ENCODE measurements at regions not wholly inside any gene's neighbourhood (a gene's known extent, or its start where the extent isn't known, plus 50 kb on each side); places are given as distances from the start of the nearest gene placed in this dataset.

DNA sequence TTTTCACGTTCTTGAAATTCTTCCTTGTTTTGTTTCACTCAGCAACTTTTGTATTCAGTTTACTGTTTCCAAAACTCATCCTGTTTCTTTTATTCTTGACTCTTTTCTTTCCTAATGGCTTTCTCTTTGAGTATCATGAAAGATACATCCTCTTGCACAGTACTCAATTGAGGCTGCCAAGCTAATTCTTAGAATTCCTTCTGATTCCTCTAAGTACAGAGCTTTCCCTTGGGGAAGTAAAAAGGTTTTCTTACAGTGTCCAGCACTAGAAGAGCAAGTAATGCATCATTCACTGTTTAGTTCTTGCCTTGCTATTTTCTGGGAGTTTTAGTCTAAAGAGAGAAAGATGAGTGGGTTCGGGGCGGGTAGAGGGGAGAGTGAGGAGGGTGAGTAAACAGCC lies 154.1 kb downstream of the NEDD1 start:
- H3K36me3 ChIP-seq (ENCODE audit: insufficient read depth, low read length, poor library complexity, severe bottlenecking): no peaks in the 10 kb centered on the region
- POLR2A ChIA-PET (ENCODE audit: low non-redundant PET): no interaction called here
- BruUV-seq (replicated peaks): no TSS peak
- no peaks in the 10 kb centered on the region for H3K4me1 ChIP-seq (ENCODE audit: insufficient read depth, low read length, poor library complexity, severe bottlenecking)
- TF ChIP-seq, protein P1, sequence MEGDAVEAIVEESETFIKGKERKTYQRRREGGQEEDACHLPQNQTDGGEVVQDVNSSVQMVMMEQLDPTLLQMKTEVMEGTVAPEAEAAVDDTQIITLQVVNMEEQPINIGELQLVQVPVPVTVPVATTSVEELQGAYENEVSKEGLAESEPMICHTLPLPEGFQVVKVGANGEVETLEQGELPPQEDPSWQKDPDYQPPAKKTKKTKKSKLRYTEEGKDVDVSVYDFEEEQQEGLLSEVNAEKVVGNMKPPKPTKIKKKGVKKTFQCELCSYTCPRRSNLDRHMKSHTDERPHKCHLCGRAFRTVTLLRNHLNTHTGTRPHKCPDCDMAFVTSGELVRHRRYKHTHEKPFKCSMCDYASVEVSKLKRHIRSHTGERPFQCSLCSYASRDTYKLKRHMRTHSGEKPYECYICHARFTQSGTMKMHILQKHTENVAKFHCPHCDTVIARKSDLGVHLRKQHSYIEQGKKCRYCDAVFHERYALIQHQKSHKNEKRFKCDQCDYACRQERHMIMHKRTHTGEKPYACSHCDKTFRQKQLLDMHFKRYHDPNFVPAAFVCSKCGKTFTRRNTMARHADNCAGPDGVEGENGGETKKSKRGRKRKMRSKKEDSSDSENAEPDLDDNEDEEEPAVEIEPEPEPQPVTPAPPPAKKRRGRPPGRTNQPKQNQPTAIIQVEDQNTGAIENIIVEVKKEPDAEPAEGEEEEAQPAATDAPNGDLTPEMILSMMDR (conservative IDR thresholded peaks at IDR 0.05; ENCODE audit: low read depth, low read length): no peak
- TF ChIP-seq EZH2 (IDR thresholded peaks at IDR 0.05; ENCODE audit: borderline replicate concordance, low read depth, low read length, poor library complexity, severe bottlenecking): no peak
- intact Hi-C loops (cut with micrococcal nuclease; ENCODE audit: unreplicated experiment): no loop called here
- CTCF ChIA-PET: no interaction called here
- no peak overlapping the region for H3K27ac ChIP-seq (ENCODE audit: low read depth, low read length, poor library complexity, severe bottlenecking)
- H3K9me3 ChIP-seq (ENCODE audit: low read depth, low read length, poor library complexity, severe bottlenecking): no peaks in the 10 kb centered on the region
- peaks cover 46% of the 10 kb centered on the region for H3K27me3 ChIP-seq (replicated peaks; ENCODE audit: insufficient read depth, low read depth, low read length, poor library complexity)
- no peak for DNase-seq (ENCODE audit: low spot score)
- no peak overlapping the region for H3K4me3 ChIP-seq (ENCODE audit: low read depth, low read length, poor library complexity, severe bottlenecking)

DNA sequence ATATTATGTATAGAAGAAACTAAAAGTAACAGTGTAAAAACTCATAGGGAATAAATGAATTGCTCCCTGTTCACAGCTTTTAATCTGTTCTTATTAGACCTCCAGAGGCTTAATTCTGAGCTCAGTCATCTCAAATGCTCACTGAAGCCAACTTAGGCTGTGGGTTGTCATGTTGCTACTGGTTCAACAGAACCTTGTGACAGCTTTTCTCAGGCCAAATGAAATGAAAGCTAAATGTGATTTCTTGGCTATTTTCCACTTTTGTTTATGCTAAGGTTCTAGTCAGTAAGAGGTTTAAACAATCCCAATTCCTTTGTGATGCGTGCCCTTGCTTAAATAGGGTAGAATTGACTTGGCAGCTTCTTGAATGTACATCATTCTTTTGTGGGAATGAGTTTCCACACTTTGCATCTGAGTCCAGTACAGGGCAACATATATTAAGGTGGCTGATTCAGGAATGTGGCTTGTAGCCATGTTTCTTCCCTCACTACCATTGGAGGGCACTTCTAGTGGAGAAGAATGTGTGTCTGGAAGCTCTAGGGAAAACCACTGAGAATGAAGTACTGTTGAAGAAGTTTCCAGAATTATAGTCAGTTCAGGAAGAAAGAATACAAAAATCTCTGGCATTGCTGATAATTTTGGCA lies 156.4 kb downstream of the NEDD1 start:
- DNase-seq (ENCODE audit: low spot score): no peak
- POLR2A ChIA-PET (ENCODE audit: low non-redundant PET): no interaction called here
- TF ChIP-seq, protein P1 (conservative IDR thresholded peaks at IDR 0.05; ENCODE audit: low read depth, low read length): no peak
- TF ChIP-seq EZH2 (IDR thresholded peaks at IDR 0.05; ENCODE audit: borderline replicate concordance, low read depth, low read length, poor library complexity, severe bottlenecking): no peak
- intact Hi-C loops (cut with micrococcal nuclease; ENCODE audit: unreplicated experiment): no loop called here
- Histone ChIP-seq H3K4me3 (ENCODE audit: low read depth, low read length, poor library complexity, severe bottlenecking) (no peak overlapping the region), H3K36me3 (ENCODE audit: insufficient read depth, low read length, poor library complexity, severe bottlenecking) (no peaks in the 10 kb centered on the region), H3K27ac (ENCODE audit: low read depth, low read length, poor library complexity, severe bottlenecking) (no peak overlapping the region), H3K27me3 (replicated peaks; ENCODE audit: insufficient read depth, low read depth, low read length, poor library complexity) (peaks cover 46% of the 10 kb centered on the region), H3K9me3 (ENCODE audit: low read depth, low read length, poor library complexity, severe bottlenecking) (no peaks in the 10 kb centered on the region), H3K4me1 (ENCODE audit: insufficient read depth, low read length, poor library complexity, severe bottlenecking) (no peaks in the 10 kb centered on the region)
- CTCF ChIA-PET: no interaction called here
- BruUV-seq (replicated peaks): no TSS peak

DNA sequence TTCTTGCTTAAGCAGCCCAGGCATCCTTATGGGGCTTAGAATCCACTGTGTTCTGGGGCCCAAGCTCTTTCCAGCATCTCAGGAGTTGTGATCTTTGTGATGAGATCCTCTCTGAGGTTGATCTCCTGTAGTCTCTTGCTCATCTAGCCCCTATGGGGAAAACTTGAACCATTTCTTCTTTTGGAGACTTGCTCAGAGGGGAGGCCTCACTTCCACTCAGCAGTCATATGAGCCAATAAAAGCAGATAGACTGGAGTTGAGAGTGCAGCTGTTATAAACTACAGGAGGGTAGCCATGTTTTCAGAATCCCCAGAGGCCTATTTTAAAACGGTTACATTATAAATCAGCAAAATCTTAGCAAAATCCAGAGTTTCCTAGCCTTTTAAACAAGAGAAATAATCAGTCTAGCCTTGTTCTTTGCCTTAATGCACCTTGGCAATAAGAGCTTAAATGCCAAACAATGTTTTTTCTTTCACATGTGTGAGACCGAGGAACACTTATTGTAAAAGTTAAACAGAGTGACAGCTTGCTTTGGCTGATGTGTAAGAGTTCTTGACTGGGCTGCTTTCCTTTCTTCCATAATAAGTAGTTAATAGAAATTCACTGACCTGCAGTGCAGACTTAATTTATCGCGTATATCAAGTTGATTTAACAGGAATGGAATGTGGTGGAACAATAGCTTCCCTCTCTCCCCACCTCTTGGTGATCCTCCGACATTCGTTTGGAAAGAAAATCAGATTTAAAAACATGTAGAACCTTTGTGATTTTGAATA lies 168.3 kb downstream of the NEDD1 start:
- no peak for DNase-seq (ENCODE audit: low spot score)
- Histone ChIP-seq H3K4me1 (ENCODE audit: insufficient read depth, low read length, poor library complexity, severe bottlenecking) (no peaks in the 10 kb centered on the region), H3K4me3 (ENCODE audit: low read depth, low read length, poor library complexity, severe bottlenecking) (no peak overlapping the region), H3K36me3 (ENCODE audit: insufficient read depth, low read length, poor library complexity, severe bottlenecking) (no peaks in the 10 kb centered on the region), H3K27me3 (replicated peaks; ENCODE audit: insufficient read depth, low read depth, low read length, poor library complexity) (peaks cover 27% of the 10 kb centered on the region), H3K9me3 (ENCODE audit: low read depth, low read length, poor library complexity, severe bottlenecking) (no peaks in the 10 kb centered on the region), H3K27ac (ENCODE audit: low read depth, low read length, poor library complexity, severe bottlenecking) (no peak overlapping the region)
- intact Hi-C loops (cut with micrococcal nuclease; ENCODE audit: unreplicated experiment): no loop called here
- POLR2A ChIA-PET (ENCODE audit: low non-redundant PET): no interaction called here
- CTCF ChIA-PET: no interaction called here
- no peak for TF ChIP-seq EZH2 (IDR thresholded peaks at IDR 0.05; ENCODE audit: borderline replicate concordance, low read depth, low read length, poor library complexity, severe bottlenecking)
- TF ChIP-seq, protein P1 (conservative IDR thresholded peaks at IDR 0.05; ENCODE audit: low read depth, low read length): no peak
- no TSS peak for BruUV-seq (replicated peaks)

All from A673 (cell line).